ENCODE measurements at regions not wholly inside any gene's neighbourhood (a gene's known extent, or its start where the extent isn't known, plus 50 kb on each side); places are given as distances from the start of the nearest gene placed in this dataset.
"Not testable (repeated sequence)": the region's sequence is repeated elsewhere in the genome, so short reads cannot be mapped to it uniquely, and the experiment has no call there.

GRCh38 chr12:72203764-72204335 is 68.3 kb upstream of the TRHDE start:
- ChIA-PET POLR2A (no interaction called here), CTCF (no interaction called here)
- H3K4me3 ChIP-seq (ENCODE audit: low read length), result no peak overlapping the region
- H3K9me3 ChIP-seq (ENCODE audit: low read length), result no peaks in the 10 kb centered on the region
- no peak overlapping the region for H3K27ac ChIP-seq (ENCODE audit: low read depth, low read length)
- Mint-ChIP-seq H3K36me3 (no peaks in the 10 kb centered on the region), H3K4me1 (no peaks in the 10 kb centered on the region), H3K9me3 (peaks cover 0 to 5% (median 2%) of the 10 kb centered on the region in 5 donors), H3K27me3 (peaks cover 0 to under 1% of the 10 kb centered on the region in 2 donors), H3K4me3 (no peak overlapping the region), H3K27ac (no peak overlapping the region)
- DNase-seq, result no peak
- no peaks in the 10 kb centered on the region for H3K36me3 ChIP-seq (ENCODE audit: insufficient read depth, low read length)
- no peaks in the 10 kb centered on the region for H3K4me1 ChIP-seq (ENCODE audit: insufficient read depth, low read length)
- H3K27me3 ChIP-seq (ENCODE audit: insufficient read depth, low read length, poor library complexity, severe bottlenecking), result no peaks in the 10 kb centered on the region

GRCh38 chr12:72207079-72207478 is 65.1 kb upstream of the TRHDE start:
- Histone ChIP-seq H3K36me3 (ENCODE audit: insufficient read depth, low read length) (no peaks in the 10 kb centered on the region), H3K27ac (ENCODE audit: low read depth, low read length) (no peak overlapping the region), H3K27me3 (ENCODE audit: insufficient read depth, low read length, poor library complexity, severe bottlenecking) (no peaks in the 10 kb centered on the region), H3K9me3 (ENCODE audit: low read length) (no peaks in the 10 kb centered on the region), H3K4me1 (ENCODE audit: insufficient read depth, low read length) (no peaks in the 10 kb centered on the region), H3K4me3 (ENCODE audit: low read length) (no peak overlapping the region)
- Mint-ChIP-seq H3K4me3 (no peak overlapping the region), H3K27ac (no peak overlapping the region), H3K36me3 (no peaks in the 10 kb centered on the region), H3K4me1 (no peaks in the 10 kb centered on the region), H3K9me3 (peaks cover 0 to 3% (median 2%) of the 10 kb centered on the region in 5 donors), H3K27me3 (peaks cover 0 to 3% of the 10 kb centered on the region in 2 donors)
- ChIA-PET CTCF (no interaction called here), POLR2A (no interaction called here)
- DNase-seq, result no peak

DNA sequence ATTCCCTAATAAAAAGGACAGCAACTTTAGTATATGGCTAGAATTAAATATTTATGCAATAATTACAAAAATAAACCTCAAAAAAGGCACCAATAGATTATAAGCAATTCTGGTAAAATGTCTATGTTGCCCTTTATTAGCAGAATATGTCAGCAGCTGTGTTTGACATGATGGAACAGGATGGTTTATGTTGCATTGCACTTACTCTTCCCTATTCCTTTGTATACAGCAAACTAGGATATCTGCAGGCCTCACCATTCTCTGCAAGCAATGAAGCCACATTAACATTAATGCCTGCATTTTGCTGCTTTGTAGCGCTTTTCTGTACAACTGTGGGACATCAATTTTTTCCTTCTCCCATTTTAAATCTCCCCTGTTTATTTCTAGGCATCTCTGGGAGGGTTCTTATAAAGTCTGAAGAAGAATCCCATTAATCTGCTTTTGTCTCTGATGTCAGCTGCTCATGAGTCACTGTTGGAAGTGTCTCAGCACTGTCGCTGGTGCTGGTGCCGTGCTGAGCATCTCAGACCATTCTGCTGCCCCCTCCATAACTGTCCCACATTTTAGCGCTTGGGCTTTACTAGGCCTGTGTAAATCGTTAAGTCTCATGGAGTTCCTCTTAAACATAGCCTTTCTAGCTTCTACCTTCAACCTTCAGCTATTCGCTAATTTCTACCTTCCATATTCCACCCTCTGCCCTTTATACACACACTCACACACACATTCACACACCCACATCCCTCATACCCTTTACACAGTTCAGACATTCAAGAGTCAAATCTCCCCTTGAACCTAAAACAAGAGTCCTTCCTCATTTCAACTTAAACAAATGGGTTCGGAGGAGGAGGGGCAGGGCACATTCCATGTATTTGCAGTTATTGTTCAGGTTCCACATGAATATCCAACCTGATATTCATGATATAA is 64.4 kb upstream of the TRHDE start:
- Histone ChIP-seq H3K4me3 (ENCODE audit: low read length) (no peak overlapping the region), H3K4me1 (ENCODE audit: insufficient read depth, low read length) (no peaks in the 10 kb centered on the region), H3K9me3 (ENCODE audit: low read length) (no peaks in the 10 kb centered on the region), H3K36me3 (ENCODE audit: insufficient read depth, low read length) (no peaks in the 10 kb centered on the region), H3K27me3 (ENCODE audit: insufficient read depth, low read length, poor library complexity, severe bottlenecking) (no peaks in the 10 kb centered on the region), H3K27ac (ENCODE audit: low read depth, low read length) (no peak overlapping the region)
- POLR2A ChIA-PET, result no interaction called here
- Mint-ChIP-seq H3K27me3 (peaks cover 0 to 3% of the 10 kb centered on the region in 2 donors), H3K36me3 (no peaks in the 10 kb centered on the region), H3K4me1 (no peaks in the 10 kb centered on the region), H3K9me3 (peaks cover 0 to 3% (median 2%) of the 10 kb centered on the region in 5 donors), H3K4me3 (no peak overlapping the region), H3K27ac (no peak overlapping the region)
- DNase-seq, result no peak
- CTCF ChIA-PET, result no interaction called here

GRCh38 chr12:72209086-72209485 is 63.1 kb upstream of the TRHDE start:
- Histone ChIP-seq H3K4me3 (ENCODE audit: low read length) (no peak overlapping the region), H3K36me3 (ENCODE audit: insufficient read depth, low read length) (no peaks in the 10 kb centered on the region), H3K27ac (ENCODE audit: low read depth, low read length) (no peak overlapping the region), H3K9me3 (ENCODE audit: low read length) (no peaks in the 10 kb centered on the region), H3K27me3 (ENCODE audit: insufficient read depth, low read length, poor library complexity, severe bottlenecking) (no peaks in the 10 kb centered on the region), H3K4me1 (ENCODE audit: insufficient read depth, low read length) (no peaks in the 10 kb centered on the region)
- CTCF ChIA-PET, result no interaction called here
- no peaks in the 10 kb centered on the region for H3K4me1 Mint-ChIP-seq
- H3K4me3 Mint-ChIP-seq, result no peak overlapping the region
- no peak overlapping the region for H3K27ac Mint-ChIP-seq
- H3K9me3 Mint-ChIP-seq, result no peaks in the 10 kb centered on the region
- H3K27me3 Mint-ChIP-seq, result peaks cover 0 to 3% of the 10 kb centered on the region in 2 donors
- DNase-seq, result no peak
- POLR2A ChIA-PET, result no interaction called here
- H3K36me3 Mint-ChIP-seq, result no peaks in the 10 kb centered on the region

- Mint-ChIP-seq H3K4me1 (no peaks in the 10 kb centered on the region), H3K27me3 (no peaks in the 10 kb centered on the region), H3K27ac (no peak overlapping the region), H3K4me3 (no peak overlapping the region), H3K36me3 (no peaks in the 10 kb centered on the region), H3K9me3 (peaks cover 0 to 4% (median 0%) of the 10 kb centered on the region in 5 donors)
- ChIA-PET POLR2A (no interaction called here), CTCF (no interaction called here)
- Histone ChIP-seq H3K4me3 (ENCODE audit: low read length) (no peak overlapping the region), H3K9me3 (ENCODE audit: low read length) (no peaks in the 10 kb centered on the region), H3K4me1 (ENCODE audit: insufficient read depth, low read length) (no peaks in the 10 kb centered on the region), H3K36me3 (ENCODE audit: insufficient read depth, low read length) (no peaks in the 10 kb centered on the region), H3K27ac (ENCODE audit: low read depth, low read length) (no peak overlapping the region), H3K27me3 (ENCODE audit: insufficient read depth, low read length, poor library complexity, severe bottlenecking) (no peaks in the 10 kb centered on the region)
- DNase-seq, result no peak
Observed at GRCh38 chr12:72214163-72214562, 58.0 kb upstream of the TRHDE start.

- POLR2A ChIA-PET; H3K27me3 ChIP-seq (ENCODE audit: insufficient read depth, low read length, poor library complexity, severe bottlenecking); H3K27ac ChIP-seq (ENCODE audit: low read depth, low read length); H3K9me3 Mint-ChIP-seq; H3K4me3 ChIP-seq (ENCODE audit: low read length); H3K36me3 Mint-ChIP-seq; CTCF ChIA-PET; H3K9me3 ChIP-seq (ENCODE audit: low read length); H3K27me3 Mint-ChIP-seq; DNase-seq; H3K27ac Mint-ChIP-seq; H3K4me1 ChIP-seq (ENCODE audit: insufficient read depth, low read length); H3K4me1 Mint-ChIP-seq; H3K36me3 ChIP-seq (ENCODE audit: insufficient read depth, low read length); H3K4me3 Mint-ChIP-seq: not testable (repeated sequence)
Observed at GRCh38 chr12:72215287-72215686, 56.9 kb upstream of the TRHDE start.

DNA sequence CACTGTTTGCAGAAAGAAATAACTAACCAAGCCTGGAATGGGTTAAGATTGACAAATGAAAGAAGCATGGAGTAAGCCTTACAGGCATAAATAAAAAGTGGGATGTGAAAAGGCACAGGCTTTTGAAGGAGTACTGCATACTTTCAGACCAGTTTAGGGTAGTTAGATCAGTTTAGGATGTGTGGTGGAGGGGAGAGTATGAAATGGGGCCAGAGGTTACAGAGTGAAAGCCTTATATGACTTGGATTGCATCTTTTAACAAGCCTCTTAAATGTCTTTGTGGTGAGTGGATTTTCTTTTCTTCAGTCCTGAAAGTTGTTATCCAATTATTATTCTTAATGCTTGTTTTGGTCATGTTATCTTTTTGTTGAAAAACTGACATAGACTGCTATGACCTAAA is 52.2 kb upstream of the TRHDE start:
- Mint-ChIP-seq H3K4me3 (no peak overlapping the region), H3K36me3 (no peaks in the 10 kb centered on the region), H3K9me3 (peaks cover 0 to 4% (median 0%) of the 10 kb centered on the region in 5 donors), H3K27me3 (no peaks in the 10 kb centered on the region), H3K4me1 (no peaks in the 10 kb centered on the region), H3K27ac (no peak overlapping the region)
- Histone ChIP-seq H3K27me3 (ENCODE audit: insufficient read depth, low read length, poor library complexity, severe bottlenecking) (no peaks in the 10 kb centered on the region), H3K4me3 (ENCODE audit: low read length) (no peak overlapping the region), H3K36me3 (ENCODE audit: insufficient read depth, low read length) (no peaks in the 10 kb centered on the region), H3K9me3 (ENCODE audit: low read length) (no peaks in the 10 kb centered on the region), H3K4me1 (ENCODE audit: insufficient read depth, low read length) (no peaks in the 10 kb centered on the region), H3K27ac (ENCODE audit: low read depth, low read length) (no peak overlapping the region)
- POLR2A ChIA-PET, result no interaction called here
- CTCF ChIA-PET, result no interaction called here
- DNase-seq, result no peak

All from CD8-positive, alpha-beta memory T cell (primary cell).